Activated CD4-positive, CD25-positive, alpha-beta regulatory T cell (primary cell): ENCODE measurements at regions not wholly inside any gene's neighbourhood (a gene's known extent, or its start where the extent isn't known, plus 50 kb on each side); places are given as distances from the start of the nearest gene placed in this dataset.
A peak's percentile ranks its signal among the peaks of the same experiment; 100 is the strongest.
"Not testable (repeated sequence)": the region's sequence is repeated elsewhere in the genome, so short reads cannot be mapped to it uniquely, and the experiment has no call there.

Experiments
- DNase-seq, 4 experiments: peaks; one replicate each; lab custom pipeline; 2025; lab: John Stamatoyannopoulos, UW

GRCh38 chr13:73336773-73337172 lies 278.0 kb downstream of the KLF5 start:
- DNase-seq = no peak

- no peak for DNase-seq
These were observed 277.1 kb downstream of the KLF5 start for GRCh38 chr13:73335944-73336343.

- DNase-seq = no peak
These were observed 276.4 kb downstream of the KLF5 start for GRCh38 chr13:73335210-73335609.

- DNase-seq = no peak
These were observed 275.6 kb downstream of the KLF5 start for GRCh38 chr13:73334445-73334844.

GRCh38 chr13:73331556-73331955 lies 272.8 kb downstream of the KLF5 start:
- no peak for DNase-seq

- no peak for DNase-seq
These were observed 270.6 kb downstream of the KLF5 start for GRCh38 chr13:73329355-73329754.

GRCh38 chr13:73327579-73327978 lies 268.8 kb downstream of the KLF5 start:
- no peak for DNase-seq

GRCh38 chr13:73325723-73326558 lies 267.1 kb downstream of the KLF5 start:
- no peak for DNase-seq

GRCh38 chr13:73324842-73325722 lies 266.3 kb downstream of the KLF5 start:
- no peak for DNase-seq

GRCh38 chr13:73323615-73324014 lies 264.8 kb downstream of the KLF5 start:
- DNase-seq = no peak

GRCh38 chr13:73321043-73321442 lies 262.2 kb downstream of the KLF5 start:
- no peak for DNase-seq

GRCh38 chr13:73317140-73317539 lies 258.3 kb downstream of the KLF5 start:
- no peak for DNase-seq

GRCh38 chr13:73310366-73310765 lies 251.6 kb downstream of the KLF5 start:
- no peak for DNase-seq

- DNase-seq = no peak
These were observed 248.7 kb downstream of the KLF5 start for GRCh38 chr13:73307481-73307880.

- no peak for DNase-seq
These were observed 247.9 kb downstream of the KLF5 start for GRCh38 chr13:73306688-73307087.

GRCh38 chr13:73304442-73304841 lies 245.6 kb downstream of the KLF5 start:
- DNase-seq = no peak

- peak in 1 of 4 experiments; percentile 2 for DNase-seq
These were observed 245.0 kb downstream of the KLF5 start for GRCh38 chr13:73303851-73304250.

GRCh38 chr13:73301622-73302021 lies 242.8 kb downstream of the KLF5 start:
- DNase-seq = not testable (repeated sequence)

- no peak for DNase-seq
These were observed 242.1 kb downstream of the KLF5 start for GRCh38 chr13:73300718-73301425.

- no peak for DNase-seq
These were observed 241.0 kb downstream of the KLF5 start for GRCh38 chr13:73299787-73300186.

- DNase-seq = no peak
These were observed 235.2 kb downstream of the KLF5 start for GRCh38 chr13:73293913-73294523.

GRCh38 chr13:73292127-73292526 lies 233.3 kb downstream of the KLF5 start:
- no peak for DNase-seq
